Calu3 (cell line): ENCODE measurements at regions not wholly inside any gene's neighbourhood (a gene's known extent, or its start where the extent isn't known, plus 50 kb on each side); places are given as distances from the start of the nearest gene placed in this dataset.

ENCODE experiments used
- BruUV-seq: library from RNA; stranded (reverse); fragments of 400-500 nt; replicated peaks from 2 replicates; lab custom pipeline; 2021; lab: Mats Ljungman, UMichigan
- CTCF ChIA-PET: fragments of 300-600 bp; sonication (Branson Sonifier 250); formaldehyde crosslinking; loops from one replicate; lab custom pipeline; 2022; ENCODE audit warnings: antibody characterized with exemption; lab: Charles Lee
- DNase-seq: peaks from one replicate; pipeline ENCODE4 v3.0.0; 2022
- H3K27ac Mint-ChIP-seq: one replicate; pipeline ENCODE4 v1.8.0; 2022; ENCODE audit warnings: mixed read lengths; ENCODE audit not compliant: unreplicated experiment
- H3K27me3 Mint-ChIP-seq: one replicate; pipeline ENCODE4 v1.8.0; 2022; ENCODE audit warnings: mixed read lengths; ENCODE audit not compliant: unreplicated experiment
- H3K36me3 Mint-ChIP-seq: one replicate; pipeline ENCODE4 v1.8.0; 2022; ENCODE audit warnings: mild to moderate bottlenecking, moderate library complexity, mixed read lengths; ENCODE audit not compliant: insufficient read depth, unreplicated experiment
- H3K4me1 Mint-ChIP-seq: one replicate; pipeline ENCODE4 v1.8.0; 2022; ENCODE audit warnings: mild to moderate bottlenecking, low read depth, mixed read lengths; ENCODE audit not compliant: unreplicated experiment
- H3K4me3 Mint-ChIP-seq: one replicate; pipeline ENCODE4 v1.8.0; 2022; ENCODE audit warnings: mild to moderate bottlenecking, low read depth, moderate library complexity, mixed read lengths; ENCODE audit not compliant: unreplicated experiment
- H3K9me3 Mint-ChIP-seq: one replicate; pipeline ENCODE4 v1.8.0; 2022; ENCODE audit warnings: low read depth, mixed read lengths; ENCODE audit not compliant: unreplicated experiment
- intact Hi-C: fragments of 100-400 bp; cut with micrococcal nuclease; formaldehyde crosslinking; loops from one replicate; pipeline ENCODE4 v1.10.0; 2022; ENCODE audit not compliant: unreplicated experiment
- TF ChIP-seq, protein P1 (sequence below): fragments of 200-600 bp; IDR thresholded peaks from one replicate; pipeline ENCODE4 v1.8.0; 2022; ENCODE audit warnings: antibody characterized with exemption; ENCODE audit not compliant: unreplicated experiment

DNA sequence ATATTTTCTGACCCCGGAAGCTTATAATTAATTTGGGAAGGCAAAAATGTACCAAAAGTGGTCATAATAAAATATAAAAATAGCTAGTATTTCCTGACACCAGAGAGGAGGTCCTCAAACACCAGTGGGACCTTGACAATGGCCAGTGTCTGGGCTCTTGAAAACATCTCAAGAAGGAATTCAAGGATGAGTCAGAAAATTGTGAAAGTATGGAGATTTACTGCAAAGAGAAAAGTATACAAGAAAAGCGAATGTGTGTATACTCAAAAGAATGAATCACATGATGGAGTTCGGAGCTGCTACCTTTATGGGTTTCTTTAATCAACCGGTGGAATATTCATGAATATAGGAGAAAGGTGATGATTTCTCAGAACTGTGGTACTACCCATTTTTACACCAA is 1709.0 kb upstream of the WWC1 start:
- Mint-ChIP-seq H3K27ac (no peak overlapping the region), H3K4me1 (peaks cover 9% of the 10 kb centered on the region), H3K36me3 (no peaks in the 10 kb centered on the region), H3K27me3 (no peaks in the 10 kb centered on the region), H3K9me3 (no peaks in the 10 kb centered on the region), H3K4me3 (no peak overlapping the region)
- CTCF ChIA-PET: no interaction called here
- BruUV-seq: no TSS peak
- intact Hi-C loops: no loop called here
- TF ChIP-seq, protein P1, sequence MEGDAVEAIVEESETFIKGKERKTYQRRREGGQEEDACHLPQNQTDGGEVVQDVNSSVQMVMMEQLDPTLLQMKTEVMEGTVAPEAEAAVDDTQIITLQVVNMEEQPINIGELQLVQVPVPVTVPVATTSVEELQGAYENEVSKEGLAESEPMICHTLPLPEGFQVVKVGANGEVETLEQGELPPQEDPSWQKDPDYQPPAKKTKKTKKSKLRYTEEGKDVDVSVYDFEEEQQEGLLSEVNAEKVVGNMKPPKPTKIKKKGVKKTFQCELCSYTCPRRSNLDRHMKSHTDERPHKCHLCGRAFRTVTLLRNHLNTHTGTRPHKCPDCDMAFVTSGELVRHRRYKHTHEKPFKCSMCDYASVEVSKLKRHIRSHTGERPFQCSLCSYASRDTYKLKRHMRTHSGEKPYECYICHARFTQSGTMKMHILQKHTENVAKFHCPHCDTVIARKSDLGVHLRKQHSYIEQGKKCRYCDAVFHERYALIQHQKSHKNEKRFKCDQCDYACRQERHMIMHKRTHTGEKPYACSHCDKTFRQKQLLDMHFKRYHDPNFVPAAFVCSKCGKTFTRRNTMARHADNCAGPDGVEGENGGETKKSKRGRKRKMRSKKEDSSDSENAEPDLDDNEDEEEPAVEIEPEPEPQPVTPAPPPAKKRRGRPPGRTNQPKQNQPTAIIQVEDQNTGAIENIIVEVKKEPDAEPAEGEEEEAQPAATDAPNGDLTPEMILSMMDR: no peak
- DNase-seq: no peak

DNA sequence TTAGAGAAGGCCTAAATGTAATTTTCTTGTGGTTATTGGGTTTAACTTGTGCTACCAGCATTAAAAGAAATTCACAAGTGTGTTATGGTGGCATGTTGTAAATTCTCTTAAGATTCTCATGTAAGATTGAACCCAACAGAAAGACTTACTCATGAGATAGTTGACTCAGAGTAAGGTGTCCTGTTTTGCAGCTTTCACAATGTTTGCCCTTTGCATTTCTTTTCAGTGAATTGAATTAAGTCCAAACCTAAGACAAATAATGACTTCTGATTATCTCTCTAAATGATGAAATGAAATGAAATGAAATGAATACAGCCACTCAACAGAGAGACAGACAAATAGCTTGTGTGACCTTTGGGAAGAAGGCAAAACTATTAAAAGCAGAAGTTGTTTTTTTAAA is 1696.9 kb upstream of the WWC1 start:
- DNase-seq: no peak
- no TSS peak for BruUV-seq
- H3K4me1 Mint-ChIP-seq: peaks cover 39% of the 10 kb centered on the region
- H3K9me3 Mint-ChIP-seq: peaks cover 3% of the 10 kb centered on the region
- TF ChIP-seq, protein P1: no peak
- intact Hi-C loops: no loop called here
- no peak overlapping the region for H3K4me3 Mint-ChIP-seq
- CTCF ChIA-PET: interaction anchor here (1.3 kb wide), 1 partner anchor 79 kb away, joined by 3 read pairs; no protein-coding TSS in a partner anchor
- peak overlapping the region; percentile 75 for H3K27ac Mint-ChIP-seq
- no peaks in the 10 kb centered on the region for H3K27me3 Mint-ChIP-seq
- H3K36me3 Mint-ChIP-seq: no peaks in the 10 kb centered on the region

DNA sequence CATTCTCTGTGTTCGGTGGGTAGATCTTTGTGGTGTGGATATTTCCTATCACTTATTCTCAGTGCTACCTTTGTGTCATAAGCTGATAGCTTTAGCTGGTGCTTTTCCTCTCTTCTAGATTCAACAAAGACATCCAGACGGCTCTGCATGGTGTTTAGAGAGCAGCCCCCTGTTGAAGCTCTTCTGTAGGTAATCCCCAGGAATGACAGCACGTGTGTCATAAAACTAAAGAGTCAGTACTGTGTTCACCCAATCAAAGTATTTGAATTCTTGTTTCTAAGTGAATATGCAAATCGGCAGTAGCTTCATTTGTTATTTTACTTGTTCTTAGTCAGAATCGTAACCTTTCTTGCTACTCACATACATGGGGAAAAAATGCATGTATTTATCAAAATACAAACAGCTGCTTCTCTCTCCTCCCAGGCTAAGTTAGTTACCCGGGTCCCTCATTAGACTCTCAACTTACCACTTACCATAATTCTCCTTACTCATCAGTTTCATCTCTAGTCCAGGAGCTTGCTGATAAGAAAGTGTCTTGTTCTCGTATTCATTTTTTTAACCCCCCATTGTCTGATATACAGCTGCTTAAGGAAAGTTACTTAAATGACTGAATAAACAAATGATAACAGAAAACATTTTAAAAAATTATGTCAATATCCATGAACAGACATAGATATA is 1696.0 kb upstream of the WWC1 start:
- H3K27ac Mint-ChIP-seq: peak overlapping the region; percentile 75
- peaks cover 39% of the 10 kb centered on the region for H3K4me1 Mint-ChIP-seq
- no peaks in the 10 kb centered on the region for H3K27me3 Mint-ChIP-seq
- intact Hi-C loops: no loop called here
- TF ChIP-seq, protein P1: no peak
- H3K4me3 Mint-ChIP-seq: no peak overlapping the region
- H3K9me3 Mint-ChIP-seq: peaks cover 3% of the 10 kb centered on the region
- CTCF ChIA-PET: interaction anchor here (1.3 kb wide), 1 partner anchor 80 kb away, joined by 3 read pairs; no protein-coding TSS in a partner anchor
- BruUV-seq: no TSS peak
- H3K36me3 Mint-ChIP-seq: no peaks in the 10 kb centered on the region
- no peak for DNase-seq

DNA sequence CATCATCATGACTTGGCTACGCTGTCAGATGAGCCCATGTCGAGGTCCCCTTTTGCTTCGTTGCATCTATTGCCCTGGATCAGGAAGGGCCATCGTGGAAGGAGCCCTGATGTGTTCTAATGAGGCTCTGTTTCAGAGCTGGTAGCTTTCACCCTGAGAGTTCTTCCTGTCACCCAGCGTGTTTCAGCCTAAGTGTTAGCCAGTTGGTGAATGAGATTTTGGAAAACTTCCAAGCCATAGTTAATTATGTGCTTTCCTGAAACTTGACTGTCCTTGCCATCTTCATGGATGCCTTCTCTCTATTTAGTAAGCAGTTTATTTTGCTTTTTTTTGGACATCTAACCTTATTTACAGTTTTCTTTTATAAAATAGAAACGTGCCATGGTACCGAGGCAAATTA is 1695.4 kb upstream of the WWC1 start:
- H3K9me3 Mint-ChIP-seq: peaks cover 3% of the 10 kb centered on the region
- no peak for DNase-seq
- peaks cover 39% of the 10 kb centered on the region for H3K4me1 Mint-ChIP-seq
- H3K36me3 Mint-ChIP-seq: no peaks in the 10 kb centered on the region
- no peaks in the 10 kb centered on the region for H3K27me3 Mint-ChIP-seq
- TF ChIP-seq, protein P1: no peak
- intact Hi-C loops: no loop called here
- CTCF ChIA-PET: no interaction called here
- BruUV-seq: no TSS peak
- H3K27ac Mint-ChIP-seq: peak overlapping the region; percentile 75
- no peak overlapping the region for H3K4me3 Mint-ChIP-seq
